Thyroid gland (tissue), 4 donors: ENCODE measurements at regions not wholly inside any gene's neighbourhood (a gene's known extent, or its start where the extent isn't known, plus 50 kb on each side); places are given as distances from the start of the nearest gene placed in this dataset.
"Not testable (repeated sequence)": the region's sequence is repeated elsewhere in the genome, so short reads cannot be mapped to it uniquely, and the experiment has no call there.

ENCODE experiments used
- DNase-seq, 2 donors: peaks; one replicate each; pipeline ENCODE4 v3.0.0-alpha.2; 2019
- H3K27ac ChIP-seq, 3 donors: fragments of 200-600 bp; sonication (generic); 1 replicate in 2 of 3; 2 replicates in 1 of 3; pipeline ENCODE4 v1.5.1; 2016 to 2019; ENCODE audit warnings: mild to moderate bottlenecking in 1 of 3, moderate library complexity in 1 of 3
- H3K27me3 ChIP-seq: fragments of 200-600 bp; sonication (generic); one replicate; pipeline ENCODE4 v1.5.1; 2019
- H3K36me3 ChIP-seq, 2 donors: fragments of 200-600 bp; sonication (generic); one replicate each; pipeline ENCODE4 v1.5.1; 2016 to 2019
- H3K4me1 ChIP-seq, 2 donors: fragments of 200-600 bp; sonication (generic); one replicate each; pipeline ENCODE4 v1.5.1; 2017 to 2019
- H3K4me3 ChIP-seq, 3 donors: fragments of 200-600 bp; sonication (generic); replicated peaks in 1 of 3; 1 replicate in 2 of 3; 2 replicates in 1 of 3; pipeline ENCODE4 v1.5.1; 2016; ENCODE audit warnings: mild to moderate bottlenecking in 1 of 3
- H3K9me3 ChIP-seq: fragments of 200-600 bp; sonication (generic); one replicate; pipeline ENCODE4 v1.5.1; 2017
- CTCF ChIP-seq, 6 experiments: fragments of 200-600 bp in 3 of 6; fragments of 450-650 bp in 3 of 6; sonication (generic) in 3 of 6; IDR thresholded peaks; one replicate each; pipeline ENCODE4 v1.5.1; 2016 to 2019; ENCODE audit warnings: antibody characterized with exemption in 6 of 6, mild to moderate bottlenecking in 2 of 6, inconsistent platforms in 1 of 6, moderate library complexity in 1 of 6
- POLR2A ChIP-seq, 2 donors: fragments of 450-650 bp; IDR thresholded peaks; one replicate each; pipeline ENCODE4 v1.6.1; 2017; ENCODE audit warnings: antibody characterized with exemption in 2 of 2, mild to moderate bottlenecking in 2 of 2, moderate library complexity in 1 of 2
- WGBS, 2 donors: methylation state at CpG; one replicate each; pipeline ENCODE4 v1.1.5; 2017; 5-methylcytosine and 5-hydroxymethylcytosine counted together
- intact Hi-C: fragments of 100-400 bp; cut with DNase I; formaldehyde crosslinking; loops from one replicate; pipeline ENCODE4 v1.15.1; 2023

- H3K9me3 ChIP-seq = no peaks in the 10 kb centered on the region
- H3K4me1 ChIP-seq = peaks cover 0 to 16% of the 10 kb centered on the region in 2 donors
- WGBS, 2 donors = 72 to 87% methylated on average over 12 of the region's 12 CpGs
- peak overlapping the region in 2 of 3 donors; percentile 60 to 62 for H3K27ac ChIP-seq
- DNase-seq = no peak
- H3K4me3 ChIP-seq = peak overlapping the region in 1 of 3 donors; percentile 26
- intact Hi-C loops = no loop called here
- H3K27me3 ChIP-seq = no peaks in the 10 kb centered on the region
- no peaks in the 10 kb centered on the region for H3K36me3 ChIP-seq
- no peak for TF ChIP-seq CTCF (IDR thresholded peaks at IDR 0.05)
- TF ChIP-seq POLR2A (IDR thresholded peaks at IDR 0.05) = no peak
Measured at GRCh38 chr2:44086629-44087028, 82.0 kb upstream of the PPM1B start.

GRCh38 chr2:44087036-44087713 lies 81.5 kb upstream of the PPM1B start:
- H3K9me3 ChIP-seq = no peaks in the 10 kb centered on the region
- H3K4me1 ChIP-seq = peaks cover 0 to 16% of the 10 kb centered on the region in 2 donors
- no peaks in the 10 kb centered on the region for H3K27me3 ChIP-seq
- TF ChIP-seq CTCF (IDR thresholded peaks at IDR 0.05) = peak; percentile 82 to 98 (median 89)
- TF ChIP-seq POLR2A (IDR thresholded peaks at IDR 0.05) = no peak
- peak overlapping the region; percentile 14 to 62 (median 60) for H3K27ac ChIP-seq
- intact Hi-C loops = no loop called here
- 6 to 7% methylated on average over 23 to 29 of the region's 29 CpGs for WGBS, 2 donors
- no peaks in the 10 kb centered on the region for H3K36me3 ChIP-seq
- peak; percentile 81 to 89 for DNase-seq
- peak overlapping the region in 1 of 3 donors; percentile 26 for H3K4me3 ChIP-seq

GRCh38 chr2:44087714-44088092 lies 81.0 kb upstream of the PPM1B start:
- intact Hi-C loops = no loop called here

GRCh38 chr2:44092519-44092918 lies 76.2 kb upstream of the PPM1B start:
- H3K36me3 ChIP-seq, intact Hi-C loops, H3K27me3 ChIP-seq, H3K27ac ChIP-seq, DNase-seq, H3K4me1 ChIP-seq, H3K4me3 ChIP-seq, H3K9me3 ChIP-seq: not testable (repeated sequence)
- 96 to 98% methylated on average over 5 of the region's 5 CpGs for WGBS, 2 donors

More at GRCh38 chr2:44087714-44088092, 81.0 kb upstream of the PPM1B start:
- H3K9me3 ChIP-seq = no peaks in the 10 kb centered on the region
- H3K36me3 ChIP-seq = no peaks in the 10 kb centered on the region
- TF ChIP-seq CTCF (IDR thresholded peaks at IDR 0.05) (no peak), POLR2A (IDR thresholded peaks at IDR 0.05) (no peak)
- H3K27me3 ChIP-seq = no peaks in the 10 kb centered on the region
- no peak for DNase-seq
- 60 to 69% methylated on average over 4 of the region's 4 CpGs for WGBS, 2 donors
- peak overlapping the region in 1 of 3 donors; percentile 26 for H3K4me3 ChIP-seq
- peak overlapping the region; percentile 14 to 62 (median 60) for H3K27ac ChIP-seq
- H3K4me1 ChIP-seq = peaks cover 0 to 16% of the 10 kb centered on the region in 2 donors

- Histone ChIP-seq H3K4me1 (no peaks in the 10 kb centered on the region), H3K27ac (no peak overlapping the region), H3K4me3 (no peak overlapping the region), H3K27me3 (no peaks in the 10 kb centered on the region), H3K9me3 (no peaks in the 10 kb centered on the region), H3K36me3 (no peaks in the 10 kb centered on the region)
- intact Hi-C loops = no loop called here
- DNase-seq = no peak
- 92 to 94% methylated on average over 3 of the region's 3 CpGs for WGBS, 2 donors
- TF ChIP-seq POLR2A (IDR thresholded peaks at IDR 0.05) (no peak), CTCF (IDR thresholded peaks at IDR 0.05) (no peak)
Measured at GRCh38 chr2:44093970-44094369, 74.7 kb upstream of the PPM1B start.
